COLO829 (cell line): ENCODE measurements at regions not wholly inside any gene's neighbourhood (a gene's known extent, or its start where the extent isn't known, plus 50 kb on each side); places are given as distances from the start of the nearest gene placed in this dataset.

Source experiments
- DNase-seq: peaks from one replicate; pipeline ENCODE4 v3.0.0; 2012; ENCODE audit warnings: low spot score

GRCh38 chr3:74347563-74348268 is 266.7 kb downstream of the CNTN3 start:
- no peak for DNase-seq

DNA sequence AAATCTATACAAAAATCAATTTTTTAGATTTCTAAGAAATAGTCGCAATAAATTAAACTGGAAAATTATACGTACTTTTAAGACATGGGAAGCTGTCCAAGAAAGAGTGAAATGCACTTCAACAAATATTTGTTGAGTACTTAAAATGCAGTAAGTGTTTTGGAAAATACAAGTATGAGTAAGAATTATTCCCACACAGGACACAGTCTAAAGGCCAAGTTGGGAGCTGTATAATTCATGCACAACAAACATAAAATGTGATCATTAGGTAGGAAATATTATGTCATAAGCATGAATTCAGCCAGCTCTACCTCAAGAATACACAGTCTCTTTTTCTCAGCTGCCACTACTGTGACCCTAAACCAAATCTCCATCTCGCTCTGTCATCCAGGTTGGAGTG is 267.6 kb downstream of the CNTN3 start:
- DNase-seq = no peak

DNA sequence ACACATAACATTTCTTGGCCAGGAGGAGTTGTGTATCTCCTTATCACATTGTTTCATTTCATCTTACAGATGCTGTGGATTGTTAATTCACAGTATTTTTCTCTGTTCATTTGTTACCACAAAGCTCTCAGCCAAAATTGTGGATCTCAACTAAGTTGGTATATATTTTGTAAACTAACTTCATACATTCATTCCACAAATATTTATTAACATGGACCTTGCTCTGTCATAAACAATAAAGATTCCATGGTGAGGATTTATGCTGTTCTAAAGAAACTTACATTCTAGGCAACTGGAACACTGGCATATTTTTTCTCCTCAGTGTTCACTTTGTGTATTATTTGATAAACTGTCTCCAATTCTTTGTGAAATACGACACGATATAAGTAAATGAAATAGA is 268.8 kb downstream of the CNTN3 start:
- DNase-seq = no peak

DNA sequence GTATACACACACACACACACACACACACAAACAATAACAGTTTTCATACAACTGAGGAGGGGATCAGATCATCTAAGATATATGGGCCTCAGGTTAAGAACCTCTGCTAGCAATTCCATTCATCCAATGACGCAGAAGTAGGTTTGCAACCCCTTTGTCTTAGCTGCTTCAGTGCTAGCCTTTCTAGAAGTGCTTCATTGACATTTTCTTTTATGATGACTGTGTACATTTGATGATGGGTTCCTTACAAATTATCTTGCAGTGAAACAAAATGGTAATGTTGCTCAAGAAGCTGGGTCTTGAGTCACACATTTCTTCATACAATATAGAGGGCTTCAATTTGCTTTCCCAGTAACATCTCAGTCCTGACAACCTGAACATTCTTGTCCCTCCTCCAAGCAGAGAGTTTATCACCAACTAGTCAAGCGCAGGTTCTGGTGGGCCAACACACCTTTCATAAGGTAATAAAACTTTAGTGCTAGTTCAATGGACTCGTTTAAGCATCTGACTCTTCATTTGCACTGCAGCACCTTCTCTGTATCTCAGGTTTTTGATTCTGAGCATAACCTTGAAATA is 269.5 kb downstream of the CNTN3 start:
- DNase-seq = no peak

DNA sequence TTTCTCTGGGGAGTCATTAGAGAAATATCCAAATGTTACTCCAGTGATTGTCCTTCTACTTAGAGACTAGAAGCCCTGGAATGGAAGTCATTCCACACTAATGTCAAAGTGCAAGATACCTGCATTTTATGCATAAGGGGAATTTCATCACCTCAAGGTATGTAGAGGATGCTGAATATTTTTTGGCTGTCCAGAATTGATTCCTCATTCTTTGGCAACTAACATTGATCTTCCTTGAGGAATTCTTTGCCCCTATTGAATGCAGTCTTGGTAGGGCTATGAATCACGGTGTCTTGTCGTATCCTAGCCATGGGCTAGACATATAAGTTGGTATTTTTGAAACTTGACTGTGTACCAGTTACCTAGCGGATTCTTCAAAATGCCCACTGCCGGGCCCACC is 271.1 kb downstream of the CNTN3 start:
- no peak for DNase-seq

GRCh38 chr3:74338998-74339397 is 275.5 kb downstream of the CNTN3 start:
- no peak for DNase-seq

GRCh38 chr3:74332165-74332564 is 282.3 kb downstream of the CNTN3 start:
- DNase-seq = no peak

- DNase-seq = no peak
Measured at GRCh38 chr3:74331711-74332110, 282.7 kb downstream of the CNTN3 start.

DNA sequence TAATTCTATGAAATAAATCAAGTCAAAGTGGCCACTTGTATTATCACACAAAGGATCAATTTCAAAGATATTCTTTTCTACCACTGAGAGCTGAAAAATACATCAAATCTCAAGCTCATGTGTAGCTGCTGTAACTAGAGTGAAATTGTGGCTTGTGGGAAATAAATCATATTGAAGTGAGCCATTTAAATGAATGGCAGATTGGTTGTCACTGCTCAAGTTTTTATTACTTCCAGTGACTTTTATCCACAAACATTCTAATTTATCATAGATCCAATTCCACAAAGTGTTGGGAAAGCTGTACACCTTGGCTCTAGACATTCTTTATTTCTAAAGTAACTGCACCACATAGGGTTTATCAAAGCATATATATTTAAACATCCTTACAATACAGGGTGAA is 285.4 kb downstream of the CNTN3 start:
- DNase-seq = no peak

DNA sequence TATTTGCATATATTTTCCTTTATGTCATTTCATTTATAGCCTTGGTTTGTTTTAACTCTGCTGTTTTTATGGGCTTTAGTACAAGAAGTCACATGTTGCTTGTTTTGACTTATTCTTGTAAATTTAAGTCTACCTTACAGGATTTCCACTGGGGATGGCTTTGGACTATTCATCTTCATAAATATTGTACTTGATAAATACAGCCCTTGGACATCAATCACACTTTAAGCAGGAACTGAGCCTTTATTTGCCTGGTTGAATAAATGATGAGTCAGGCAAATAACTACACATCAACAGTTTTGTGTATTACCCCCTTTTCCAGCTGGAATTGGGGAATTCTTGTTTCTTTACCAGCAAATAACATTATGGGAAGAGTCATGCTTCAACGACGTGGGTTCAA is 286.0 kb downstream of the CNTN3 start:
- DNase-seq = no peak

DNA sequence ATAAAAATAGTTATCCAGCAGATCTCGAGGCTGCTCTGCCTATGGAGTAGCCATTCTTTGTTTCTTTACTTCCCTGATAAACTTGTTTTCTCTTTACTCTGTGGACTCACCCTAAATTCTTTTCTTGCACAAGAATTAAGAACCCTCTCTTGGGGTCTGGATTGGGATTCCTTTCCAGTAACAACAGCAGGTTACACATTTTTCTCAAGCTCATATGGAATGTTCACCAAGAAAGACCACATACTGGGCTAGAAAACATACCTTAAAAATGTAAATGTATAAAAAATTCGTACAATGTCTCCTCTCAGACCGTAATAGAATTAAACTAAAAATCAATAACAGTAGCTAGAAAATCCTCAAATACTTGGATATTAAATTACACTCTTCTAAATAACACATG is 299.2 kb downstream of the CNTN3 start:
- DNase-seq = no peak

- DNase-seq = no peak
Measured at GRCh38 chr3:74314696-74315095, 299.8 kb downstream of the CNTN3 start.

DNA sequence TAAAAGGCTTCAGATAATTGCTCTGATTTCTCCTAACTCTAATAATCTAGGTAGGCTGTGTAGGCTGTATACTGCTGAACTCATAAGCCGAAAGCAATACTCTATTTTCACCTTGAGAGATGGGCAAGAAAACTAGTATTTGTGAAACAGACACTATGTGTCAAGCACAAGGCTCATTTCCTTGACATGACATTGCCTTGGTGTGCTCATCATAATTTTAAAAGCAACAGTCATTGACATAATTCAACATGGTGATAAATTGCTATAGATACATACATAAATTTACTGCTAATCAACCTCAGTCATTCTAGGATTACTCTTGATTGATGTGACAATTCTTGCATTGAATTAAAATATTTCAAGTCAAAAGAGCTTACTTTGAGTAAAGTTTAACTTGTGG is 304.7 kb downstream of the CNTN3 start:
- DNase-seq = no peak

- no peak for DNase-seq
Measured at GRCh38 chr3:74304424-74304823, 310.0 kb downstream of the CNTN3 start.

DNA sequence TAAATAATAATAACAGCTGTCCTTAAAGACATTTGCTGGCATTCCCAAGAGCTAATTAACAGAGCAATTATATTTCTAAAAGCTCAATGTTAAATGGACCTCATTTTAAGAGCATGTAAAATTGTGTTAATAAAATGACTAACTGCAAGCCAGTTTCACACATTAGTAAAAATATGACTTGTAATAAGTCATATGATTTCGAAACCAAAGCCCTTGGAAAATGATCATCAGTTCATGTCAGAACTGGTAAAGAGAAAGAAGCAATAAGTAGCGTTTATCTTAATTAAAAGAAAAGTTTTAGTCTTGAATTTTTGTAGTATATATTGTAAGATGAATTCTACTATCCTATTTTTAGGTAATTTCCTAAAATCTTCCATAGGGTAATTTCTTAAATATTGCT is 310.7 kb downstream of the CNTN3 start:
- DNase-seq = no peak

- no peak for DNase-seq
Measured at GRCh38 chr3:74302969-74303368, 311.5 kb downstream of the CNTN3 start.

DNA sequence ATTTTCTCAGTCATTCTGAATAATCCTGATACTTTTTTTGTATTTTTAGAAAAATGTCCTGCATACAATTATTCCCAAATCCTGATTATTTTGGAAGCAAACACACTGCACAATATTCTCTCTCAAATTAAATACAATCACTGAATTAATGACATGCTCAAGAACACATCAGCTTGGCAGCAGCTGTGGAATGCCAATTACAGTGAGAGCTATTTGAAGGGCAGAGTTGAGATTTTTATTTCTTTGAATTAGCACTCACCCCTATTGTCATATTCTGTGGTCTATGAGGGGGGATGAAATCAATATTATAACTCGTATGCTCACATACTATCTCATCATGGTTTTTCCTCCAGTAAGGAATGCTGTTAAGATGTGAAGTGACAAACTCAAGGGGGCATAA is 312.2 kb downstream of the CNTN3 start:
- DNase-seq = no peak

DNA sequence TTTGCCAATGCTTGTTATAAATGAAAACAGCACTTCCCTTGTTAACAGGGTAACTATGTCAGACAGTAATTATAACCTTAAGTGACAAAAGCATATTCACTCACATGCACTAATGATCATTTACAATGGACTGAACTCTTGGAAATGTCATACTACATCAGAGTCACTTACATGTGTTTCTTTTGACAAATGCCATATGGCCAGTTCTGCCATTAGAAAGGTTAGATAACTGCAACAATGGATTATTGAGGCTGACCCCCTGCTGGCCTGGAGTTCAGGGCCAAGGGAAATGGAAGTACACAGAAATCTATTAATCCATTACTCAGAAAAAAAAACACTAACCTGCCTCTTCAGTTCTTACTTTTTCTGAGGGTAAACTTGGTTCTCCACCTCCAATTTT is 313.4 kb downstream of the CNTN3 start:
- no peak for DNase-seq

DNA sequence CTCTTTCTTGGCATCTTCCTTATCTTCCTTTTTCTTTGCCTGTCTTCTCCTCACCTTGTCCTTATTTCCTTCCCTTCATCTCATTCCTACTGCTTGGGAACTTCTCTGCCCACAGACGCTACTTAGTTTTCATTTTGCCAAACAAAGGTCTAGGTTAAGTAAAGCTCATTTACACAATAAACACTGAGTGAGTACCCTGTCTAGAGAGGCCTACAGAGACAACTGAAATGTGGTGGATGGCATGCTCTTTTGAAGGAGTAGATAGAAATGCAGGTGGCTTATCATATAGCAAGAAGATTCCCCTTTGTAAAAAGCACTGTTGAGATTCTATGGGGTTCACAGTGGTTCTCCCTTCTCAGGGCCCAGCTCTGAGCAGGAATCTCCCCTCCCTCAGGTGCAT is 319.0 kb downstream of the CNTN3 start:
- no peak for DNase-seq

DNA sequence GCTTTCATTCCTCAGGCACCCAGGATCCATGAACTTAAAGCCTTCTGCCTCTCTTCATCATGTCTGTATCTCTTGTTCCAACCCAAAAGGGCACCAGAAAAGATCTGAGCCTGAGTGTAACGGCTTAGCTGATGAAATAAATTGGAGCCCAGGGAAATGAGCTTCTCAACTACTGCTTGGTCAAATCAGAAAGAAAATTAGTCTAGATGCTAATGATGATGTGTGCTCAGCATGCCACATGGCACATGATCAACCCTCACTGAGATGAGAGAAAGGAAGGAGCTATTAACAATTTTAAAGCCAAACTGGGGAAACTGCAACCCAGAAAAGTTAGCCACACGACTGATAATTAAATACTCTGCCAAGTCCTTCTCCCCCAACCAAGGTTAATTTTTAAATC is 325.7 kb downstream of the CNTN3 start:
- DNase-seq = no peak

DNA sequence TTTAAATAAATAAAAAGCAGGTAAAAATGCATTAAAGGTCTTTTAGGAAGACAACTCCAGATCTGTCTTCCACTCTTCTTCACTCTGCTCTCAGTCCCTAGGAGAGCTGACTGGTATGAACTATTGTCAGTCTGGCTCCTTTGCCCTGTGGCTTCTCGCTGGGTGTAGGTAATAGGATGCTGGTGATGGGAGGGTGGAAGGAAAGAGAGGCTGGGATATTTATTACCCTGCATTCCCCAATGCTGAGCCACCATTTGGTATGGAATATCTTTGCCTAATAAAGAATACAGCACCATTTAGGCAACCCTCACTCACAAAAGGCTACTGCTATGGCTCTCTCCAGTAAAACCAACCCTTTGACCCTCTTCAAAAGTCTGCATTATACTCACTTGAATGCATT is 326.9 kb downstream of the CNTN3 start:
- no peak for DNase-seq

GRCh38 chr3:74282202-74282601 is 332.3 kb downstream of the CNTN3 start:
- no peak for DNase-seq

GRCh38 chr3:74281705-74282104 is 332.8 kb downstream of the CNTN3 start:
- DNase-seq = no peak
